ENCODE measurements at regions not wholly inside any gene's neighbourhood (a gene's known extent, or its start where the extent isn't known, plus 50 kb on each side); places are given as distances from the start of the nearest gene placed in this dataset.
A peak's percentile ranks its signal among the peaks of the same experiment; 100 is the strongest.

DNA sequence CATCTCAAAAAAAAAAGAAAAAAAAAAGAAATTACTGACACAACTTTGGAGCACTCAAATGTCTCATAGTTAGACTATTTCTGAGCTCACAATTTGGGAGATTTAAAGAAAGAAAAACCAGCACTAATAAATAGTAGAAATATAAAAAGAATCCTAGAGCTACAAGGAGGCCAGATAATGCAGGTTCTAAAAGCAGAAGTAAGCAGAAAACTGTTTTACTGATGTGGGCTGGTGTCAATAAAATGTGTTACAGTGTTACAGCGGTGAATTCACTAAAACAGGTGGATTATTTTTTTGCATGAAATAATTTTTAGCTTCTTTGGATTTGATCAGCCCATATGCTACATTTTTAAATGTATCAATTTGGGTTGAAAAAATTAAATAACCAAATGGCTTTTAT, 375.9 kb downstream of the GPM6A start:
- no peaks in the 10 kb centered on the region for H4K20me1 ChIP-seq (ENCODE audit: insufficient read depth, low read length)
- H3K27ac ChIP-seq (ENCODE audit: low read depth, low read length, poor library complexity, severe bottlenecking): no peak overlapping the region
- H3K4me2 ChIP-seq (ENCODE audit: low read length): no peak overlapping the region
- intact Hi-C loops (cut with micrococcal nuclease; ENCODE audit: unreplicated experiment): no loop called here
- no peaks in the 10 kb centered on the region for H3K36me3 ChIP-seq (ENCODE audit: insufficient read depth, low read length)
- TF ChIP-seq CTCF (conservative IDR thresholded peaks at IDR 0.05; ENCODE audit: low read length) (no peak), EZH2phosphoT487 (IDR thresholded peaks at IDR 0.05; ENCODE audit: borderline replicate concordance, low read depth, low read length) (no peak)
- H3K9me3 ChIP-seq (ENCODE audit: low read length): peaks cover 3% of the 10 kb centered on the region; the same call in 1 of the 2 replicates
- CTCF ChIA-PET (ENCODE audit: unreplicated experiment): no interaction called here
- peak; percentile 12 for DNase-seq (ENCODE audit: low spot score)
- H3K9me2 ChIP-seq (ENCODE audit: insufficient read depth, low read length): no peaks in the 10 kb centered on the region
- H3K4me1 ChIP-seq (ENCODE audit: insufficient read depth, low read length, poor library complexity, severe bottlenecking): peaks cover 6% of the 10 kb centered on the region
- H3K4me3 ChIP-seq (ENCODE audit: low read depth, low read length, poor library complexity, severe bottlenecking): no peak overlapping the region
- POLR2A ChIA-PET: interaction anchor here (0.7 to 1.4 kb wide), 9 partner anchors 9 to 167 kb away, joined by 3 to 7 read pairs (median 3); no protein-coding TSS in a partner anchor
- no TSS peak for BruUV-seq (replicated peaks)
- no peaks in the 10 kb centered on the region for H3K79me2 ChIP-seq (ENCODE audit: insufficient read depth, low read depth, low read length)
- peak overlapping the region; percentile 54; the same call in 1 of the 2 replicates for H2AFZ ChIP-seq (ENCODE audit: low read length)

- no peak for TF ChIP-seq EZH2phosphoT487 (IDR thresholded peaks at IDR 0.05; ENCODE audit: borderline replicate concordance, low read depth, low read length)
- TF ChIP-seq CTCF (conservative IDR thresholded peaks at IDR 0.05; ENCODE audit: low read length): no peak
- H3K9me3 ChIP-seq (ENCODE audit: low read length): no peaks in the 10 kb centered on the region
- ChIA-PET CTCF (ENCODE audit: unreplicated experiment) (interaction anchor here (0.7 kb wide), 1 partner anchor 11 kb away, joined by 4 read pairs; no protein-coding TSS in a partner anchor), POLR2A (interaction anchor here (0.6 to 2.3 kb wide), 9 partner anchors 8 to 83 kb away, joined by 3 to 14 read pairs (median 4); no protein-coding TSS in a partner anchor)
- no peak overlapping the region for H3K4me3 ChIP-seq (ENCODE audit: low read depth, low read length, poor library complexity, severe bottlenecking)
- no peaks in the 10 kb centered on the region for H3K79me2 ChIP-seq (ENCODE audit: insufficient read depth, low read depth, low read length)
- no peaks in the 10 kb centered on the region for H3K36me3 ChIP-seq (ENCODE audit: insufficient read depth, low read length)
- BruUV-seq (replicated peaks): no TSS peak
- H3K9me2 ChIP-seq (ENCODE audit: insufficient read depth, low read length): no peaks in the 10 kb centered on the region
- peaks cover 6% of the 10 kb centered on the region for H3K4me1 ChIP-seq (ENCODE audit: insufficient read depth, low read length, poor library complexity, severe bottlenecking)
- H3K4me2 ChIP-seq (ENCODE audit: low read length): no peak overlapping the region
- no peak for DNase-seq (ENCODE audit: low spot score)
- no peak overlapping the region for H3K27ac ChIP-seq (ENCODE audit: low read depth, low read length, poor library complexity, severe bottlenecking)
- intact Hi-C loops (cut with micrococcal nuclease; ENCODE audit: unreplicated experiment): loop anchor here (5.0 to 10.0 kb wide), 2 partner anchors 563 to 676 kb away; no protein-coding TSS in a partner anchor
- peak overlapping the region; percentile 27; the same call in 1 of the 2 replicates for H2AFZ ChIP-seq (ENCODE audit: low read length)
- H4K20me1 ChIP-seq (ENCODE audit: insufficient read depth, low read length): no peaks in the 10 kb centered on the region
Observed at GRCh38 chr4:175440786-175441185, 371.3 kb downstream of the GPM6A start.

- Histone ChIP-seq H3K9me3 (ENCODE audit: low read length) (no peaks in the 10 kb centered on the region), H3K36me3 (ENCODE audit: insufficient read depth, low read length) (no peaks in the 10 kb centered on the region), H3K4me1 (ENCODE audit: insufficient read depth, low read length, poor library complexity, severe bottlenecking) (peaks cover 6% of the 10 kb centered on the region), H3K4me3 (ENCODE audit: low read depth, low read length, poor library complexity, severe bottlenecking) (no peak overlapping the region), H4K20me1 (ENCODE audit: insufficient read depth, low read length) (no peaks in the 10 kb centered on the region), H3K27ac (ENCODE audit: low read depth, low read length, poor library complexity, severe bottlenecking) (no peak overlapping the region), H2AFZ (ENCODE audit: low read length) (peak overlapping the region; percentile 27; the same call in 1 of the 2 replicates), H3K9me2 (ENCODE audit: insufficient read depth, low read length) (no peaks in the 10 kb centered on the region), H3K79me2 (ENCODE audit: insufficient read depth, low read depth, low read length) (no peaks in the 10 kb centered on the region), H3K4me2 (ENCODE audit: low read length) (no peak overlapping the region)
- ChIA-PET POLR2A (interaction anchor here (1.3 to 2.3 kb wide), 4 partner anchors 8 to 16 kb away, joined by 5 to 14 read pairs (median 8); no protein-coding TSS in a partner anchor), CTCF (ENCODE audit: unreplicated experiment) (interaction anchor here (0.7 kb wide), 1 partner anchor 11 kb away, joined by 4 read pairs; no protein-coding TSS in a partner anchor)
- intact Hi-C loops (cut with micrococcal nuclease; ENCODE audit: unreplicated experiment): loop anchor here (5.0 to 10.0 kb wide), 2 partner anchors 564 to 676 kb away; no protein-coding TSS in a partner anchor
- TF ChIP-seq CTCF (conservative IDR thresholded peaks at IDR 0.05; ENCODE audit: low read length): no peak
- TF ChIP-seq EZH2phosphoT487 (IDR thresholded peaks at IDR 0.05; ENCODE audit: borderline replicate concordance, low read depth, low read length): no peak
- BruUV-seq (replicated peaks): no TSS peak
- no peak for DNase-seq (ENCODE audit: low spot score)
Observed at GRCh38 chr4:175441256-175441655, 370.8 kb downstream of the GPM6A start.

Data from OCI-LY7 (cell line).